CD4-positive, alpha-beta T cell (primary cell): ENCODE measurements at regions not wholly inside any gene's neighbourhood (a gene's known extent, or its start where the extent isn't known, plus 50 kb on each side); places are given as distances from the start of the nearest gene placed in this dataset.

Source experiments
- ATAC-seq: fragments of 200-7000 bp; cut with Tn5 transposase; one replicate; pipeline ENCODE4 v1.10.0; 2022; ENCODE audit warnings: mild to moderate bottlenecking; ENCODE audit not compliant: poor library complexity
- CTCF ChIA-PET: fragments of 350-600 bp; sonication (Branson Sonifier 250); formaldehyde crosslinking; loops from one replicate; lab custom pipeline; 2021; ENCODE audit warnings: antibody characterized with exemption, inconsistent platforms; lab: Charles Lee
- POLR2A ChIA-PET: fragments of 350-600 bp; sonication (Branson Sonifier 250); formaldehyde crosslinking; loops from one replicate; lab custom pipeline; 2021; ENCODE audit warnings: antibody characterized with exemption, inconsistent platforms; lab: Charles Lee
- DNase-seq, 14 experiments: peaks; one replicate each; pipeline ENCODE4 v3.0.0-alpha.2; 2013 to 2020; ENCODE audit warnings: mixed read lengths in 2 of 14
- H3K27ac ChIP-seq, 2 donors: one replicate each; pipeline versions ENCODE4 v1.5.1 to v1.7.0; 2013; ENCODE audit warnings: low read length in 2 of 2, low read depth in 1 of 2, mild to moderate bottlenecking in 1 of 2
- H3K27me3 ChIP-seq, 2 experiments: 1 replicate in 1 of 2; 2 replicates in 1 of 2; pipeline versions ENCODE4 v1.6.1 to v1.7.0; 2013; ENCODE audit warnings: low read length in 2 of 2, control low read depth in 1 of 2, mild to moderate bottlenecking in 1 of 2, moderate library complexity in 1 of 2; ENCODE audit not compliant: insufficient read depth in 2 of 2, control insufficient read depth in 1 of 2
- H3K36me3 ChIP-seq: one replicate; pipeline ENCODE4 v1.6.1; 2013; ENCODE audit warnings: low read length, control low read depth; ENCODE audit not compliant: insufficient read depth
- H3K4me1 ChIP-seq: one replicate; pipeline ENCODE4 v1.6.1; 2013; ENCODE audit warnings: low read length, control low read depth; ENCODE audit not compliant: insufficient read depth
- H3K4me3 ChIP-seq: one replicate; pipeline ENCODE4 v1.5.1; 2013; ENCODE audit warnings: mild to moderate bottlenecking, low read length, moderate library complexity
- H3K9me3 ChIP-seq, 2 experiments: 1 replicate in 1 of 2; 2 replicates in 1 of 2; pipeline versions ENCODE4 v1.6.1 to v1.7.0; 2013; ENCODE audit warnings: low read length in 2 of 2, mild to moderate bottlenecking in 2 of 2, control low read depth in 1 of 2, moderate library complexity in 1 of 2; ENCODE audit not compliant: control insufficient read depth in 1 of 2, insufficient read depth in 1 of 2
- H3K27ac Mint-ChIP-seq: one replicate; pipeline ENCODE4 v1.8.0; 2020; ENCODE audit warnings: mixed read lengths
- H3K27me3 Mint-ChIP-seq: one replicate; pipeline ENCODE4 v1.8.0; 2021; ENCODE audit warnings: mixed read lengths
- H3K36me3 Mint-ChIP-seq: one replicate; pipeline ENCODE4 v1.8.0; 2021; ENCODE audit warnings: low read depth, mixed read lengths
- H3K4me1 Mint-ChIP-seq: one replicate; pipeline ENCODE4 v1.8.0; 2021; ENCODE audit warnings: low read depth, mixed read lengths
- H3K4me3 Mint-ChIP-seq: one replicate; pipeline ENCODE4 v1.8.0; 2020; ENCODE audit warnings: mild to moderate bottlenecking, mixed read lengths
- H3K9me3 Mint-ChIP-seq: one replicate; pipeline ENCODE4 v1.8.0; 2020; ENCODE audit warnings: mixed read lengths
- CTCF ChIP-seq: fragments of 200-600 bp; IDR thresholded peaks from one replicate; pipeline ENCODE4 v1.8.0; 2022; ENCODE audit warnings: antibody characterized with exemption, mild to moderate bottlenecking
- intact Hi-C, 2 experiments: fragments of 100-400 bp; cut with DNase I in 1 of 2; cut with micrococcal nuclease in 1 of 2; formaldehyde crosslinking; loops; one replicate each; pipeline versions ENCODE4 v1.15.1 to v1.9.0; 2023 to 2025; cut with DNase I, micrococcal nuclease

- Histone ChIP-seq H3K36me3 (no peaks in the 10 kb centered on the region), H3K9me3 (peaks cover 0 to 3% of the 10 kb centered on the region in 2 experiments), H3K4me1 (no peaks in the 10 kb centered on the region), H3K27ac (no peak overlapping the region), H3K4me3 (no peak overlapping the region), H3K27me3 (no peaks in the 10 kb centered on the region)
- Mint-ChIP-seq H3K4me3 (no peak overlapping the region), H3K36me3 (no peaks in the 10 kb centered on the region), H3K27me3 (no peaks in the 10 kb centered on the region), H3K27ac (no peak overlapping the region), H3K4me1 (no peaks in the 10 kb centered on the region), H3K9me3 (peaks cover 5% of the 10 kb centered on the region)
- DNase-seq, result no peak
- intact Hi-C loops, result no loop called here
- ChIA-PET POLR2A (no interaction called here), CTCF (no interaction called here)
- TF ChIP-seq CTCF, result no peak
- no peak for ATAC-seq
Measured at GRCh38 chr6:92047860-92048259, 1371.5 kb downstream of the EPHA7 start.

DNA sequence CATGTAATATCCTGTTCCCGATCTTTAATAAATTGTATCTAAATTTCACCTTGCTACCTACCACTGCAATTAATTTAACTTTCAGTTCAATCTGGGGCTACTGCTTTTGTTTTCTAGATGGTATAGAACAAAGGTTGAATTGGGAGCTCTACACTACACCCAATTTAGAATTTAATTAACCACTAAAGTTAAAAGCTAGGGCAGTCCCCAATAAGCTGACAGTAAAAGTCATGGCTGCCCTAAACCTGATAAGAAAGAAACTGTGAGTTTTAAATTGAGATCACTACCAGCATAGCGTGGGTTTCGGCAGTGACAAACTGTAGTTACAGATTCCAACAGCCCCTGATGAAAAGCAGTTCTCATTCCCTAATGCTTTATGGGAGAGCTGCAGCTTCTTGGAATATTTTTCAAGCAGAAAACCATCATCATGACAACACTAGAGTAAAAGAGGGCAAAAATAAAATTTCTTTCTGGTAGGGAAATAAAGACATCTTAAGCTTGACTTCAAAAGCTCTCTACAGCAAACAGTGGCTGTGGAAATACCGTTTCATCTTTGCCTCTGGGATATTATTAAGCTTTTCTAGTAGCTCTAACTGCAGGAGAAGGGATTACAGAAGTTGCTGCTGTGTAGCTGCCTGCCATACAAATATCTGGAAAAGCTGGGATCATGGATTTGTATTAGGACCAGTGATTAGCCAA lies 1372.1 kb downstream of the EPHA7 start:
- H3K4me3 Mint-ChIP-seq, result no peak overlapping the region
- no peaks in the 10 kb centered on the region for H3K4me1 Mint-ChIP-seq
- Histone ChIP-seq H3K27me3 (no peaks in the 10 kb centered on the region), H3K36me3 (no peaks in the 10 kb centered on the region), H3K27ac (no peak overlapping the region), H3K9me3 (peaks cover 0 to 3% of the 10 kb centered on the region in 2 experiments), H3K4me1 (no peaks in the 10 kb centered on the region), H3K4me3 (no peak overlapping the region)
- H3K36me3 Mint-ChIP-seq, result no peaks in the 10 kb centered on the region
- TF ChIP-seq CTCF, result no peak
- ATAC-seq (no peak), DNase-seq (no peak)
- H3K27me3 Mint-ChIP-seq, result no peaks in the 10 kb centered on the region
- peaks cover 7% of the 10 kb centered on the region for H3K9me3 Mint-ChIP-seq
- ChIA-PET POLR2A (no interaction called here), CTCF (no interaction called here)
- intact Hi-C loops, result no loop called here
- H3K27ac Mint-ChIP-seq, result no peak overlapping the region

GRCh38 chr6:92044312-92044711 lies 1375.0 kb downstream of the EPHA7 start:
- H3K9me3 Mint-ChIP-seq, result peaks cover 8% of the 10 kb centered on the region
- Histone ChIP-seq H3K9me3 (peaks cover 0 to 3% of the 10 kb centered on the region in 2 experiments), H3K27ac (no peak overlapping the region), H3K4me3 (no peak overlapping the region), H3K36me3 (no peaks in the 10 kb centered on the region), H3K27me3 (no peaks in the 10 kb centered on the region), H3K4me1 (no peaks in the 10 kb centered on the region)
- no peak overlapping the region for H3K4me3 Mint-ChIP-seq
- ATAC-seq (no peak), DNase-seq (no peak)
- H3K27me3 Mint-ChIP-seq, result no peaks in the 10 kb centered on the region
- H3K4me1 Mint-ChIP-seq, result no peaks in the 10 kb centered on the region
- TF ChIP-seq CTCF, result no peak
- ChIA-PET CTCF (no interaction called here), POLR2A (no interaction called here)
- intact Hi-C loops, result no loop called here
- no peaks in the 10 kb centered on the region for H3K36me3 Mint-ChIP-seq
- H3K27ac Mint-ChIP-seq, result no peak overlapping the region
